GM12878 (cell line): ENCODE measurements at regions not wholly inside any gene's neighbourhood (a gene's known extent, or its start where the extent isn't known, plus 50 kb on each side); places are given as distances from the start of the nearest gene placed in this dataset.

Experiments
- CBX5 ChIP-seq: sonication (generic); IDR thresholded peaks from 2 replicates; pipeline ENCODE4 v1.6.1; 2016; ENCODE audit warnings: low read depth, moderate library complexity, mild to moderate bottlenecking, inconsistent platforms
- EP300 ChIP-seq, 2 experiments: fragments of 150-350 bp in 1 of 2; IDR thresholded peaks; 2 replicates each; pipeline ENCODE4 v1.6.1; 2011 to 2012; ENCODE audit warnings: low read depth in 2 of 2, low read length in 2 of 2, borderline replicate concordance in 1 of 2, improper control_type of control experiment in 1 of 2, inconsistent platforms in 1 of 2; ENCODE audit not compliant: control insufficient read depth in 1 of 2
- MAX ChIP-seq: IDR thresholded peaks from 2 replicates; pipeline ENCODE4 v1.6.1; 2012; ENCODE audit warnings: low read depth, low read length, improper control_type of control experiment
- POLR2AphosphoS5 ChIP-seq: IDR thresholded peaks from 2 replicates; pipeline ENCODE4 v1.6.1; 2011; ENCODE audit warnings: mild to moderate bottlenecking, low read length, inconsistent platforms
- RAD21 ChIP-seq: IDR thresholded peaks from 2 replicates; pipeline ENCODE4 v1.6.1; 2011; ENCODE audit warnings: mild to moderate bottlenecking, low read depth, low read length, moderate library complexity; ENCODE audit not compliant: insufficient read depth
- TCF12 ChIP-seq: IDR thresholded peaks from 2 replicates; pipeline ENCODE4 v1.6.1; 2011; ENCODE audit warnings: low read depth, mild to moderate bottlenecking, low read length
- ZBTB33 ChIP-seq: fragments of 450-650 bp; IDR thresholded peaks from 2 replicates; pipeline ENCODE4 v1.6.1; 2017; ENCODE audit warnings: mild to moderate bottlenecking
- ZNF207 ChIP-seq: fragments of 450-650 bp; IDR thresholded peaks from 2 replicates; pipeline ENCODE4 v1.6.1; 2014; ENCODE audit warnings: antibody characterized with exemption, mild to moderate bottlenecking, borderline replicate concordance
- TF ChIP-seq, protein P1 (sequence below), 3 experiments: IDR thresholded peaks in 2 of 3; conservative IDR thresholded peaks in 1 of 3; 2 replicates each; pipeline ENCODE4 v1.5.1; 2011; ENCODE audit warnings: low read depth in 3 of 3, low read length in 3 of 3, mild to moderate bottlenecking in 3 of 3, control low read depth in 2 of 3, moderate library complexity in 2 of 3, inconsistent platforms in 1 of 3, mixed read lengths in 1 of 3; ENCODE audit not compliant: control insufficient read depth in 2 of 3, insufficient read depth in 1 of 3; ENCODE audit errors: extremely low read depth in 1 of 3
- TF ChIP-seq, protein P2 (sequence below): fragments of 150-350 bp; IDR thresholded peaks from 2 replicates; pipeline ENCODE4 v1.6.1; 2016; ENCODE audit warnings: low read depth, low read length

GRCh38 chr5:162323466-162323865 lies 255.9 kb downstream of the GABRG2 start:
- TF ChIP-seq, protein P1, sequence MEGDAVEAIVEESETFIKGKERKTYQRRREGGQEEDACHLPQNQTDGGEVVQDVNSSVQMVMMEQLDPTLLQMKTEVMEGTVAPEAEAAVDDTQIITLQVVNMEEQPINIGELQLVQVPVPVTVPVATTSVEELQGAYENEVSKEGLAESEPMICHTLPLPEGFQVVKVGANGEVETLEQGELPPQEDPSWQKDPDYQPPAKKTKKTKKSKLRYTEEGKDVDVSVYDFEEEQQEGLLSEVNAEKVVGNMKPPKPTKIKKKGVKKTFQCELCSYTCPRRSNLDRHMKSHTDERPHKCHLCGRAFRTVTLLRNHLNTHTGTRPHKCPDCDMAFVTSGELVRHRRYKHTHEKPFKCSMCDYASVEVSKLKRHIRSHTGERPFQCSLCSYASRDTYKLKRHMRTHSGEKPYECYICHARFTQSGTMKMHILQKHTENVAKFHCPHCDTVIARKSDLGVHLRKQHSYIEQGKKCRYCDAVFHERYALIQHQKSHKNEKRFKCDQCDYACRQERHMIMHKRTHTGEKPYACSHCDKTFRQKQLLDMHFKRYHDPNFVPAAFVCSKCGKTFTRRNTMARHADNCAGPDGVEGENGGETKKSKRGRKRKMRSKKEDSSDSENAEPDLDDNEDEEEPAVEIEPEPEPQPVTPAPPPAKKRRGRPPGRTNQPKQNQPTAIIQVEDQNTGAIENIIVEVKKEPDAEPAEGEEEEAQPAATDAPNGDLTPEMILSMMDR (IDR thresholded peaks at IDR 0.05 in 2 of 3, conservative IDR thresholded peaks at IDR 0.05 in 1 of 3; ENCODE audit: control insufficient read depth in 2 of 3, extremely low read depth in 1 of 3, insufficient read depth in 1 of 3, low read depth in 3 of 3, low read length in 3 of 3) = no peak
- TF ChIP-seq TCF12 (no peak), EP300 (IDR thresholded peaks at IDR 0.05; ENCODE audit: borderline replicate concordance in 1 of 2, control insufficient read depth in 1 of 2, low read depth in 2 of 2, low read length in 2 of 2) (no peak), POLR2AphosphoS5 (no peak), RAD21 (no peak), ZBTB33 (no peak), ZNF207 (no peak), CBX5 (no peak), MAX (no peak)
- TF ChIP-seq, protein P2, sequence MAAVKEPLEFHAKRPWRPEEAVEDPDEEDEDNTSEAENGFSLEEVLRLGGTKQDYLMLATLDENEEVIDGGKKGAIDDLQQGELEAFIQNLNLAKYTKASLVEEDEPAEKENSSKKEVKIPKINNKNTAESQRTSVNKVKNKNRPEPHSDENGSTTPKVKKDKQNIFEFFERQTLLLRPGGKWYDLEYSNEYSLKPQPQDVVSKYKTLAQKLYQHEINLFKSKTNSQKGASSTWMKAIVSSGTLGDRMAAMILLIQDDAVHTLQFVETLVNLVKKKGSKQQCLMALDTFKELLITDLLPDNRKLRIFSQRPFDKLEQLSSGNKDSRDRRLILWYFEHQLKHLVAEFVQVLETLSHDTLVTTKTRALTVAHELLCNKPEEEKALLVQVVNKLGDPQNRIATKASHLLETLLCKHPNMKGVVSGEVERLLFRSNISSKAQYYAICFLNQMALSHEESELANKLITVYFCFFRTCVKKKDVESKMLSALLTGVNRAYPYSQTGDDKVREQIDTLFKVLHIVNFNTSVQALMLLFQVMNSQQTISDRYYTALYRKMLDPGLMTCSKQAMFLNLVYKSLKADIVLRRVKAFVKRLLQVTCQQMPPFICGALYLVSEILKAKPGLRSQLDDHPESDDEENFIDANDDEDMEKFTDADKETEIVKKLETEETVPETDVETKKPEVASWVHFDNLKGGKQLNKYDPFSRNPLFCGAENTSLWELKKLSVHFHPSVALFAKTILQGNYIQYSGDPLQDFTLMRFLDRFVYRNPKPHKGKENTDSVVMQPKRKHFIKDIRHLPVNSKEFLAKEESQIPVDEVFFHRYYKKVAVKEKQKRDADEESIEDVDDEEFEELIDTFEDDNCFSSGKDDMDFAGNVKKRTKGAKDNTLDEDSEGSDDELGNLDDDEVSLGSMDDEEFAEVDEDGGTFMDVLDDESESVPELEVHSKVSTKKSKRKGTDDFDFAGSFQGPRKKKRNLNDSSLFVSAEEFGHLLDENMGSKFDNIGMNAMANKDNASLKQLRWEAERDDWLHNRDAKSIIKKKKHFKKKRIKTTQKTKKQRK = no peak
